K562 (cell line): ENCODE measurements at regions not wholly inside any gene's neighbourhood (a gene's known extent, or its start where the extent isn't known, plus 50 kb on each side); places are given as distances from the start of the nearest gene placed in this dataset.

ENCODE experiments used
- ATAC-seq: fragments of 200-7000 bp; cut with Tn5 transposase; 3 replicates; pipeline ENCODE4 v1.9.1; 2020; ENCODE audit warnings: moderate library complexity
- BruUV-seq: library from RNA; stranded (reverse); fragments of 400-500 nt; replicated peaks from 2 replicates; lab custom pipeline; 2021; lab: Mats Ljungman, UMichigan
- CTCF ChIA-PET: fragments of 300-600 bp; formaldehyde crosslinking; extraction: SDS; loops from one replicate; lab custom pipeline; 2021; ENCODE audit warnings: low intra/inter-chr PET ratio; lab: Yijun Ruan, JAX
- POLR2A ChIA-PET: fragments of 300-600, 350-650 bp; sonication (Branson Sonifier 250); formaldehyde crosslinking; extraction: SDS; loops from one replicate; lab custom pipeline; 2021; ENCODE audit warnings: antibody characterized with exemption, inconsistent platforms; lab: Yijun Ruan, JAX
- DNase-seq, 4 experiments: peaks; one replicate each; pipeline versions ENCODE4 v3.0.0 to v3.0.0-alpha.2; 2011 to 2018; ENCODE audit warnings: low spot score in 3 of 4, mixed read lengths in 3 of 4; ENCODE audit errors: extremely low read depth in 1 of 4
- FAIRE-seq: peaks from 2 replicates; lab custom pipeline; 2011; peaks lifted over from hg19 to GRCh38; lab: Jason Lieb, UNC
- H2AFZ ChIP-seq: 2 replicates; pipeline ENCODE4 v1.6.0; 2011; ENCODE audit warnings: low read depth, low read length, control low read depth, inconsistent platforms
- H3K27ac ChIP-seq: fragments of 200-600 bp; 3 replicates; pipeline ENCODE4 v1.8.0; 2011; ENCODE audit warnings: low read depth, mild to moderate bottlenecking, control low read depth, inconsistent platforms, low read length, moderate library complexity, mixed read lengths; ENCODE audit errors: extremely low read depth
- H3K27me3 ChIP-seq, 2 experiments: fragments of 300-600 bp in 1 of 2; 2 replicates in 1 of 2; 3 replicates in 1 of 2; pipeline versions ENCODE4 v1.6.0 to v1.8.0; 2011; ENCODE audit warnings: inconsistent platforms in 2 of 2, low read length in 2 of 2, mild to moderate bottlenecking in 1 of 2, mixed read lengths in 1 of 2, moderate library complexity in 1 of 2; ENCODE audit not compliant: control insufficient read depth in 2 of 2, insufficient read depth in 2 of 2
- H3K36me3 ChIP-seq: fragments of 300-600 bp; 3 replicates; pipeline ENCODE4 v1.8.0; 2011; ENCODE audit warnings: mild to moderate bottlenecking, low read length, inconsistent platforms; ENCODE audit not compliant: control insufficient read depth, insufficient read depth
- H3K4me1 ChIP-seq, 2 experiments: fragments of 200-600 bp in 1 of 2; replicated peaks in 1 of 2; 2 replicates in 1 of 2; 3 replicates in 1 of 2; pipeline versions ENCODE4 v1.5.1 to v1.8.0; 2011; ENCODE audit warnings: inconsistent platforms in 2 of 2, low read length in 2 of 2, mild to moderate bottlenecking in 1 of 2, mixed read lengths in 1 of 2, moderate library complexity in 1 of 2; ENCODE audit not compliant: control insufficient read depth in 2 of 2, insufficient read depth in 2 of 2
- H3K4me2 ChIP-seq: 2 replicates; pipeline ENCODE4 v1.6.1; 2011; ENCODE audit warnings: low read length, control low read depth, inconsistent platforms, mixed read lengths; ENCODE audit not compliant: insufficient read depth
- H3K4me3 ChIP-seq: fragments of 200-600 bp; sonication (generic), shearing (Covaris generic); 2 replicates; pipeline ENCODE4 v1.5.1; 2016; ENCODE audit warnings: control low read depth, inconsistent platforms
- H3K79me2 ChIP-seq: fragments of 200-600 bp; 3 replicates; pipeline ENCODE4 v1.8.0; 2011; ENCODE audit warnings: low read length, inconsistent platforms; ENCODE audit not compliant: control insufficient read depth, insufficient read depth
- H3K9ac ChIP-seq, 2 experiments: 2 replicates each; pipeline versions ENCODE4 v1.6.0 to v1.6.1; 2011; ENCODE audit warnings: low read depth in 2 of 2, low read length in 2 of 2, control low read depth in 1 of 2, inconsistent platforms in 1 of 2, mild to moderate bottlenecking in 1 of 2, mixed read lengths in 1 of 2; ENCODE audit not compliant: insufficient read depth in 1 of 2
- H3K9me1 ChIP-seq: one replicate; pipeline ENCODE4 v1.6.0; 2011; ENCODE audit warnings: inconsistent platforms, mild to moderate bottlenecking, low read length, moderate library complexity; ENCODE audit not compliant: control insufficient read depth, insufficient read depth
- H3K9me3 ChIP-seq: replicated peaks from 2 replicates; pipeline ENCODE4 v1.5.1; 2011; ENCODE audit warnings: low read depth, low read length, inconsistent platforms; ENCODE audit not compliant: control insufficient read depth, insufficient read depth
- H4K20me1 ChIP-seq: replicated peaks from 2 replicates; pipeline ENCODE4 v1.6.1; 2011; ENCODE audit warnings: low read length, inconsistent platforms, mixed read lengths; ENCODE audit not compliant: control insufficient read depth, insufficient read depth
- CCAR2 ChIP-seq: fragments of 200-400 bp; formaldehyde crosslinking; IDR thresholded peaks from 2 replicates; pipeline ENCODE4 v1.6.1; 2017; ENCODE audit warnings: mild to moderate bottlenecking, low read depth, low read length
- CREBBP ChIP-seq: IDR thresholded peaks from one replicate; pipeline ENCODE4 v1.6.1; 2012; ENCODE audit warnings: low read depth, mild to moderate bottlenecking, control low read depth, inconsistent platforms, low read length
- E2F8 ChIP-seq: fragments of 450-650 bp; IDR thresholded peaks from 2 replicates; pipeline ENCODE4 v1.7.1; 2018; ENCODE audit warnings: mild to moderate bottlenecking, low read depth; ENCODE audit not compliant: partially characterized antibody
- NFE2 ChIP-seq: IDR thresholded peaks from 2 replicates; pipeline ENCODE4 v1.6.1; 2014; ENCODE audit warnings: antibody characterized with exemption, low read depth
- POLR2A ChIP-seq: fragments of 450-650 bp; conservative IDR thresholded peaks from 2 replicates; pipeline ENCODE4 v1.6.1; 2016
- POLR2AphosphoS2 ChIP-seq: IDR thresholded peaks from 2 replicates; pipeline ENCODE4 v1.6.1; 2012; ENCODE audit warnings: low read length, improper control_type of control experiment
- PRPF4 ChIP-seq: fragments of 200-400 bp; formaldehyde crosslinking; IDR thresholded peaks from one replicate; pipeline ENCODE4 v1.6.1; 2017; ENCODE audit warnings: low read length, low read depth, mild to moderate bottlenecking; ENCODE audit not compliant: insufficient read depth, poor library complexity, severe bottlenecking
- SNIP1 ChIP-seq: fragments of 450-650 bp; IDR thresholded peaks from 2 replicates; pipeline ENCODE4 v1.7.1; 2017; ENCODE audit warnings: low read depth, mild to moderate bottlenecking
- SOX6 ChIP-seq: fragments of 450-650 bp; IDR thresholded peaks from 2 replicates; pipeline ENCODE4 v1.6.1; 2014; ENCODE audit warnings: mild to moderate bottlenecking
- WHSC1 ChIP-seq: IDR thresholded peaks from one replicate; pipeline ENCODE4 v1.6.1; 2012; ENCODE audit warnings: low read length, control low read depth, inconsistent platforms
- ZNF79 ChIP-seq: fragments of 250-450 bp; sonication (Bioruptor Pico); IDR thresholded peaks from 2 replicates; pipeline ENCODE4 v1.4.0; 2020; ENCODE audit warnings: low read depth, mild to moderate bottlenecking, moderate library complexity
- WGBS: fragments of 100-300 bp; shearing (Covaris generic); methylation state at CpG from one replicate; pipeline ENCODE4 v1.1.6; 2016; ENCODE audit warnings: low coverage, mixed read lengths; ENCODE audit not compliant: insufficient coverage; ENCODE audit errors: missing lambda C conversion rate; 5-methylcytosine and 5-hydroxymethylcytosine counted together
- in situ Hi-C: fragments of 300-500 bp; cut with MboI; formaldehyde crosslinking; loops from 4 replicates; pipeline ENCODE4 v1.15.0; 2018; ENCODE audit warnings: inconsistent platforms, mixed read lengths
- intact Hi-C: fragments of 100-400 bp; cut with micrococcal nuclease; formaldehyde crosslinking; loops from 2 replicates; pipeline ENCODE4 v1.14.2; 2022

- H3K4me2 ChIP-seq: no peak overlapping the region
- intact Hi-C loops (no loop called here), in situ Hi-C loops (no loop called here)
- H3K9ac ChIP-seq: no peak overlapping the region
- H3K4me1 ChIP-seq: no peaks in the 10 kb centered on the region
- no peak overlapping the region for H3K27ac ChIP-seq
- no TSS peak for BruUV-seq
- ChIA-PET CTCF (no interaction called here), POLR2A (no interaction called here)
- H3K79me2 ChIP-seq: no peaks in the 10 kb centered on the region
- no peak overlapping the region for H2AFZ ChIP-seq
- no peaks in the 10 kb centered on the region for H3K9me1 ChIP-seq
- FAIRE-seq (no peak), ATAC-seq (no peak), DNase-seq (no peak)
- H4K20me1 ChIP-seq: no peaks in the 10 kb centered on the region
- TF ChIP-seq POLR2A: no peak
- no peak for TF ChIP-seq WHSC1
- no peak for TF ChIP-seq POLR2AphosphoS2
- no peak for TF ChIP-seq NFE2
- TF ChIP-seq SNIP1: no peak
- TF ChIP-seq PRPF4: no peak
- no peak for TF ChIP-seq CREBBP
- no peak for TF ChIP-seq ZNF79 (CRISPR knock-in tag)
- TF ChIP-seq SOX6: no peak
- TF ChIP-seq CCAR2: no peak
- TF ChIP-seq E2F8: no peak
- H3K36me3 ChIP-seq: no peaks in the 10 kb centered on the region
- no peaks in the 10 kb centered on the region for H3K9me3 ChIP-seq
- H3K27me3 ChIP-seq: no peaks in the 10 kb centered on the region
- H3K4me3 ChIP-seq: no peak overlapping the region
- WGBS: 0% methylated on average over 2 of the region's 2 CpGs
Observed at GRCh38 chr5:13601112-13601511, 343.4 kb downstream of the DNAH5 start.
